Colonic mucosa (tissue), 4 donors: ENCODE measurements at regions not wholly inside any gene's neighbourhood (a gene's known extent, or its start where the extent isn't known, plus 50 kb on each side); places are given as distances from the start of the nearest gene placed in this dataset.
"Not testable (repeated sequence)": the region's sequence is repeated elsewhere in the genome, so short reads cannot be mapped to it uniquely, and the experiment has no call there.

Source experiments
- DNase-seq: peaks from one replicate; pipeline ENCODE4 v3.0.0-alpha.2; 2020
- H3K27ac ChIP-seq: fragments of 200-600 bp; one replicate; pipeline ENCODE4 v1.8.0; 2021
- H3K27me3 ChIP-seq: fragments of 200-600 bp; one replicate; pipeline ENCODE4 v1.8.0; 2021
- H3K36me3 ChIP-seq: fragments of 200-600 bp; one replicate; pipeline ENCODE4 v1.8.0; 2021
- H3K4me1 ChIP-seq: fragments of 200-600 bp; one replicate; pipeline ENCODE4 v1.8.0; 2021; ENCODE audit warnings: mild to moderate bottlenecking
- H3K4me3 ChIP-seq: fragments of 200-600 bp; one replicate; pipeline ENCODE4 v1.8.0; 2021
- H3K9ac ChIP-seq, 2 donors: one replicate each; pipeline ENCODE4 v1.7.0; 2013; ENCODE audit warnings: control low read depth in 2 of 2, low read depth in 2 of 2, low read length in 2 of 2
- H3K9me3 ChIP-seq: fragments of 200-600 bp; one replicate; pipeline ENCODE4 v1.8.0; 2021
- CTCF ChIP-seq: fragments of 200-600 bp; IDR thresholded peaks from one replicate; pipeline ENCODE4 v1.8.0; 2022; ENCODE audit warnings: antibody characterized with exemption, mild to moderate bottlenecking
- intact Hi-C: fragments of 100-400 bp; cut with DNase I; formaldehyde crosslinking; loops from one replicate; pipeline ENCODE4 v1.14.1; 2022
- donor health status: healthy.
- donor health status: DM: no; HTN: no; CAD: no.
- donor health status: DM: no; HTN: no; CAD: no.

- no peak for TF ChIP-seq CTCF
- H3K36me3 ChIP-seq = no peaks in the 10 kb centered on the region
- H3K4me3 ChIP-seq = no peak overlapping the region
- H3K9ac ChIP-seq = no peak overlapping the region
- no peaks in the 10 kb centered on the region for H3K4me1 ChIP-seq
- no peaks in the 10 kb centered on the region for H3K27me3 ChIP-seq
- no peak for DNase-seq
- intact Hi-C loops = no loop called here
- no peak overlapping the region for H3K27ac ChIP-seq
- H3K9me3 ChIP-seq = no peaks in the 10 kb centered on the region
These were observed 78.0 kb upstream of the ANKRD1 start for GRCh38 chr10:90998733-90999511.

- H3K4me3 ChIP-seq = no peak overlapping the region
These were observed 78.8 kb upstream of the ANKRD1 start for GRCh38 chr10:90999512-91000172.

GRCh38 chr10:91000470-91000869 is 79.6 kb upstream of the ANKRD1 start:
- no peak overlapping the region for H3K4me3 ChIP-seq
- intact Hi-C loops = no loop called here

More at GRCh38 chr10:90999512-91000172, 78.8 kb upstream of the ANKRD1 start:
- DNase-seq = no peak
- Histone ChIP-seq H3K9ac (no peak overlapping the region), H3K27me3 (no peaks in the 10 kb centered on the region), H3K27ac (no peak overlapping the region), H3K9me3 (no peaks in the 10 kb centered on the region), H3K36me3 (no peaks in the 10 kb centered on the region), H3K4me1 (no peaks in the 10 kb centered on the region)
- no peak for TF ChIP-seq CTCF
- intact Hi-C loops = no loop called here

GRCh38 chr10:91000985-91001384 is 80.1 kb upstream of the ANKRD1 start:
- Histone ChIP-seq H3K9ac (no peak overlapping the region), H3K9me3 (no peaks in the 10 kb centered on the region), H3K27me3 (no peaks in the 10 kb centered on the region), H3K4me1 (no peaks in the 10 kb centered on the region), H3K27ac (no peak overlapping the region), H3K36me3 (no peaks in the 10 kb centered on the region), H3K4me3 (no peak overlapping the region)
- no peak for DNase-seq
- no peak for TF ChIP-seq CTCF
- intact Hi-C loops = no loop called here

More at GRCh38 chr10:91000470-91000869, 79.6 kb upstream of the ANKRD1 start:
- H3K4me1 ChIP-seq = no peaks in the 10 kb centered on the region
- no peak overlapping the region for H3K9ac ChIP-seq
- no peaks in the 10 kb centered on the region for H3K9me3 ChIP-seq
- no peak for DNase-seq
- no peak overlapping the region for H3K27ac ChIP-seq
- H3K36me3 ChIP-seq = no peaks in the 10 kb centered on the region
- no peaks in the 10 kb centered on the region for H3K27me3 ChIP-seq
- no peak for TF ChIP-seq CTCF

GRCh38 chr10:91002656-91003055 is 81.8 kb upstream of the ANKRD1 start:
- H3K27ac ChIP-seq = no peak overlapping the region
- no peak for DNase-seq
- no peaks in the 10 kb centered on the region for H3K27me3 ChIP-seq
- intact Hi-C loops = no loop called here
- no peak overlapping the region for H3K9ac ChIP-seq
- TF ChIP-seq CTCF = no peak
- H3K4me1 ChIP-seq = no peaks in the 10 kb centered on the region
- H3K4me3 ChIP-seq = no peak overlapping the region
- no peaks in the 10 kb centered on the region for H3K36me3 ChIP-seq
- H3K9me3 ChIP-seq = no peaks in the 10 kb centered on the region

GRCh38 chr10:91003379-91003778 is 82.5 kb upstream of the ANKRD1 start:
- intact Hi-C loops, H3K9ac ChIP-seq, H3K4me1 ChIP-seq, H3K27me3 ChIP-seq, H3K9me3 ChIP-seq, H3K36me3 ChIP-seq, H3K4me3 ChIP-seq, H3K27ac ChIP-seq, DNase-seq: not testable (repeated sequence)

- not testable (repeated sequence) for H3K9ac ChIP-seq, H3K27me3 ChIP-seq, H3K4me1 ChIP-seq, H3K4me3 ChIP-seq, DNase-seq, H3K36me3 ChIP-seq, H3K9me3 ChIP-seq, H3K27ac ChIP-seq
- intact Hi-C loops = loop anchor here (2.0 to 5.0 kb wide), 2 partner anchors 93 to 248 kb away; no protein-coding TSS in a partner anchor
These were observed 84.4 kb upstream of the ANKRD1 start for GRCh38 chr10:91005276-91005675.
